GM12878 (cell line): ENCODE measurements at regions not wholly inside any gene's neighbourhood (a gene's known extent, or its start where the extent isn't known, plus 50 kb on each side); places are given as distances from the start of the nearest gene placed in this dataset.

Experiments used
- ATAC-seq: fragments of 200-7000 bp; cut with Tn5 transposase; 3 replicates; pipeline ENCODE4 v1.9.1; 2020; ENCODE audit warnings: mild to moderate bottlenecking, moderate library complexity
- BruUV-seq: library from RNA; stranded (reverse); fragments of 400-500 nt; replicated peaks from 2 replicates; lab custom pipeline; 2021; lab: Mats Ljungman, UMichigan
- CTCF ChIA-PET: fragments of 300-600 bp; sonication (Branson Sonifier 250); formaldehyde crosslinking; extraction: SDS; loops from one replicate; lab custom pipeline; 2021; ENCODE audit warnings: inconsistent platforms; lab: Yijun Ruan, JAX
- POLR2A ChIA-PET: fragments of 350-600 bp; formaldehyde crosslinking; extraction: SDS; loops from one replicate; lab custom pipeline; 2021; ENCODE audit warnings: inconsistent platforms; lab: Charles Lee
- RAD21 ChIA-PET: fragments of 300-600 bp; sonication (Branson Sonifier 250); formaldehyde crosslinking; loops from one replicate; lab custom pipeline; 2023; ENCODE audit warnings: antibody characterized with exemption; ENCODE audit not compliant: unreplicated experiment; lab: Charles Lee
- SMC1A ChIA-PET: fragments of 300-600 bp; sonication (Branson Sonifier 250); formaldehyde crosslinking; loops from one replicate; lab custom pipeline; 2023; ENCODE audit not compliant: unreplicated experiment, uncharacterized antibody; lab: Charles Lee
- DNase-seq: peaks from one replicate; pipeline ENCODE4 v3.0.0-alpha.2; 2011; ENCODE audit warnings: low read depth, low spot score
- FAIRE-seq: peaks from 3 replicates; lab custom pipeline; 2011; peaks lifted over from hg19 to GRCh38; lab: Jason Lieb, UNC
- H2AFZ ChIP-seq: 2 replicates; pipeline ENCODE4 v1.6.0; 2011; ENCODE audit warnings: low read depth, low read length, control low read depth; ENCODE audit not compliant: control insufficient read depth
- H3K27ac ChIP-seq: 2 replicates; pipeline ENCODE4 v1.5.1; 2011; ENCODE audit warnings: control low read depth; ENCODE audit not compliant: control insufficient read depth, insufficient read depth
- H3K27me3 ChIP-seq, 2 experiments: replicated peaks in 1 of 2; 2 replicates each; pipeline versions ENCODE4 v1.6.0 to v1.6.1; 2011; ENCODE audit warnings: low read length in 1 of 2; ENCODE audit not compliant: control insufficient read depth in 2 of 2, insufficient read depth in 2 of 2
- H3K36me3 ChIP-seq, 2 experiments: 2 replicates each; pipeline ENCODE4 v1.5.1; 2011; ENCODE audit warnings: low read length in 1 of 2; ENCODE audit not compliant: control insufficient read depth in 2 of 2, insufficient read depth in 2 of 2
- H3K4me1 ChIP-seq: 2 replicates; pipeline ENCODE4 v1.6.1; 2011; ENCODE audit warnings: mild to moderate bottlenecking, low read length, moderate library complexity, mixed read lengths; ENCODE audit not compliant: control insufficient read depth, insufficient read depth
- H3K4me2 ChIP-seq: 2 replicates; pipeline ENCODE4 v1.6.0; 2011; ENCODE audit warnings: control low read depth; ENCODE audit not compliant: control insufficient read depth, insufficient read depth
- H3K4me3 ChIP-seq: fragments of 200-600 bp; sonication (generic); 2 replicates; pipeline ENCODE4 v1.5.1; 2016
- H3K79me2 ChIP-seq: 2 replicates; pipeline ENCODE4 v1.6.0; 2011; ENCODE audit warnings: low read length; ENCODE audit not compliant: control insufficient read depth, insufficient read depth
- H3K9ac ChIP-seq: 2 replicates; pipeline ENCODE4 v1.8.0; 2011; ENCODE audit warnings: low read length, control low read depth, mixed read lengths; ENCODE audit not compliant: control insufficient read depth, insufficient read depth
- H3K9me3 ChIP-seq: replicated peaks from 3 replicates; pipeline ENCODE4 v1.5.1; 2011; ENCODE audit warnings: mild to moderate bottlenecking, low read length; ENCODE audit not compliant: control insufficient read depth, insufficient read depth
- H4K20me1 ChIP-seq: 2 replicates; pipeline ENCODE4 v1.6.0; 2011; ENCODE audit not compliant: control insufficient read depth, insufficient read depth
- BHLHE40 ChIP-seq, 2 experiments: fragments of 450-650 bp in 1 of 2; IDR thresholded peaks; 2 replicates each; pipeline ENCODE4 v1.6.1; 2011 to 2017; ENCODE audit warnings: low read depth in 2 of 2, borderline replicate concordance in 1 of 2, improper control_type of control experiment in 1 of 2, low read length in 1 of 2, mild to moderate bottlenecking in 1 of 2
- CTCF ChIP-seq, 3 experiments: IDR thresholded peaks in 2 of 3; conservative IDR thresholded peaks in 1 of 3; 2 replicates each; pipeline ENCODE4 v1.5.1; 2011; ENCODE audit warnings: low read depth in 3 of 3, low read length in 3 of 3, mild to moderate bottlenecking in 3 of 3, control low read depth in 2 of 3, moderate library complexity in 2 of 3, inconsistent platforms in 1 of 3, mixed read lengths in 1 of 3; ENCODE audit not compliant: control insufficient read depth in 2 of 3, insufficient read depth in 1 of 3; ENCODE audit errors: extremely low read depth in 1 of 3
- GABPA ChIP-seq: IDR thresholded peaks from 2 replicates; pipeline ENCODE4 v1.6.1; 2014; ENCODE audit warnings: antibody characterized with exemption, low read depth, mild to moderate bottlenecking, inconsistent platforms
- HDGF ChIP-seq: fragments of 450-650 bp; IDR thresholded peaks from 2 replicates; pipeline ENCODE4 v1.6.1; 2016; ENCODE audit warnings: antibody characterized with exemption
- IKZF2 ChIP-seq, 2 experiments: fragments of 450-650 bp; IDR thresholded peaks; 2 replicates each; pipeline ENCODE4 v1.6.1; 2017; ENCODE audit warnings: mild to moderate bottlenecking in 2 of 2, moderate library complexity in 2 of 2
- NKRF ChIP-seq: fragments of 450-650 bp; conservative IDR thresholded peaks from 2 replicates; pipeline ENCODE4 v1.6.1; 2017; ENCODE audit warnings: mild to moderate bottlenecking, moderate library complexity
- RAD51 ChIP-seq: fragments of 450-650 bp; IDR thresholded peaks from 2 replicates; pipeline ENCODE4 v1.6.1; 2016; ENCODE audit warnings: moderate library complexity, mild to moderate bottlenecking, inconsistent platforms
- SIX5 ChIP-seq: IDR thresholded peaks from 2 replicates; pipeline ENCODE4 v1.6.1; 2011; ENCODE audit warnings: mild to moderate bottlenecking, low read depth, low read length, moderate library complexity; ENCODE audit not compliant: severe bottlenecking
- SREBF2 ChIP-seq: IDR thresholded peaks from 2 replicates; pipeline ENCODE4 v1.6.1; 2012; ENCODE audit warnings: mild to moderate bottlenecking, low read length
- STAT3 ChIP-seq: IDR thresholded peaks from 2 replicates; pipeline ENCODE4 v1.6.1; 2011; ENCODE audit warnings: low read depth, low read length, improper control_type of control experiment
- WGBS: methylation state at CpG from one replicate; pipeline ENCODE4 v1.1.6; 2016; ENCODE audit warnings: low lambda C conversion rate; ENCODE audit not compliant: insufficient replicate concordance, insufficient coverage; ENCODE audit errors: missing lambda C conversion rate; 5-methylcytosine and 5-hydroxymethylcytosine counted together
- in situ Hi-C: fragments of 300-500 bp; cut with MboI; formaldehyde crosslinking; loops from 9 replicates; pipeline ENCODE4 v1.14.3; 2018; ENCODE audit warnings: mixed read lengths
- intact Hi-C: fragments of 100-400 bp; cut with micrococcal nuclease; formaldehyde crosslinking; loops from one replicate; pipeline ENCODE4 v1.14.2; 2022; ENCODE audit not compliant: unreplicated experiment

- no peak overlapping the region for H3K27ac ChIP-seq
- no peak overlapping the region for H3K4me3 ChIP-seq
- FAIRE-seq (no peak), ATAC-seq (no peak), DNase-seq (no peak)
- RAD21 ChIA-PET = no interaction called here
- no peaks in the 10 kb centered on the region for H4K20me1 ChIP-seq
- in situ Hi-C loops (no loop called here), intact Hi-C loops (no loop called here)
- no peak overlapping the region for H3K4me2 ChIP-seq
- H3K9ac ChIP-seq = no peak overlapping the region
- SMC1A ChIA-PET = interaction anchor here (1.2 kb wide), 1 partner anchor 317 kb away, joined by 3 read pairs; no protein-coding TSS in a partner anchor
- no peak for TF ChIP-seq IKZF2 (IDR thresholded peaks at IDR 0.05)
- no peak for TF ChIP-seq GABPA
- TF ChIP-seq SIX5 = no peak
- TF ChIP-seq SREBF2 = no peak
- no peak for TF ChIP-seq NKRF
- no peak for TF ChIP-seq CTCF (IDR thresholded peaks at IDR 0.05 in 2 of 3, conservative IDR thresholded peaks at IDR 0.05 in 1 of 3; ENCODE audit: control insufficient read depth in 2 of 3, extremely low read depth in 1 of 3, insufficient read depth in 1 of 3, low read depth in 3 of 3, low read length in 3 of 3)
- no peak for TF ChIP-seq STAT3
- TF ChIP-seq RAD51 = no peak
- TF ChIP-seq BHLHE40 (IDR thresholded peaks at IDR 0.05; ENCODE audit: borderline replicate concordance in 1 of 2, low read depth in 2 of 2, low read length in 1 of 2) = no peak
- no peak for TF ChIP-seq HDGF
- CTCF ChIA-PET = interaction anchor here (0.9 to 1.3 kb wide), 3 partner anchors 11 to 58 kb away, joined by 3 read pairs; no protein-coding TSS in a partner anchor
- no peaks in the 10 kb centered on the region for H3K9me3 ChIP-seq
- 16% methylated on average over 3 of the region's 3 CpGs for WGBS
- peaks cover 9 to 13% of the 10 kb centered on the region in 2 experiments for H3K27me3 ChIP-seq
- no peaks in the 10 kb centered on the region for H3K79me2 ChIP-seq
- POLR2A ChIA-PET = no interaction called here
- no peaks in the 10 kb centered on the region for H3K36me3 ChIP-seq
- H2AFZ ChIP-seq = no peak overlapping the region
- BruUV-seq = no TSS peak
- H3K4me1 ChIP-seq = no peaks in the 10 kb centered on the region
Observed at GRCh38 chr11:43561832-43562231, 118.7 kb upstream of the HSD17B12 start.
